ENCODE measurements at regions not wholly inside any gene's neighbourhood (a gene's known extent, or its start where the extent isn't known, plus 50 kb on each side); places are given as distances from the start of the nearest gene placed in this dataset.

DNA sequence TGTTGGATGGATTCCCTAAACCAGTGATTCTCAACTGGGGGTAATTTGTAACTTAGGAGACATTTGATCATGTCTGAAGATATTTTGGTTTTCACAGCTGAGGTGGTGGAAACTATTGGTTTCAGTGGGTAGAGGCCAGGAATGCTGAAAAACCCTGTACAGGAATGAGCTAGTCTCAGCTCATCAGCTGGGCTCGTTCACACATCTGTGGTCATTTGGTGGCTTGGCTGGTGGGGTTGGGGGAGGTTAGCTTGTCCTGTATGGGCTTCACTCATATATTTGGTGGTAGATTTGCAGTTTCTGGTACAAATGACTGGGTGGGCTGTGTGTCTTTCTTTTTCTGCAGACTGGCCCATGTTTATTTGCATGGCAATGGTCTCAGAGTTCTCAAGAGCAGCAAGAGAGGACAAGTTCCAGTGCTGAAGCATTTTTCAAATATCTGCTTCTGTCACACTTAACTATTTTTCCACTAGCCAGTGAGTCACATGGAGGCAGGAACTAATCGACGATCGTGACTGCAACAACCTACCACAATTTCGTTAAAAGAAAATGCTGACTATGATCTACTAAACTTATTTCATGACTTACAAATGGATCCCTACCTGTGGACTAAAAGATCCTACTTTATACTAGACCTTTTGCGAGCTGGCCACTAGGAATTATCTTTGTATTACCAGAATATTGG, 321.7 kb upstream of the PLXNA2 start:
- TF ChIP-seq, protein P1, sequence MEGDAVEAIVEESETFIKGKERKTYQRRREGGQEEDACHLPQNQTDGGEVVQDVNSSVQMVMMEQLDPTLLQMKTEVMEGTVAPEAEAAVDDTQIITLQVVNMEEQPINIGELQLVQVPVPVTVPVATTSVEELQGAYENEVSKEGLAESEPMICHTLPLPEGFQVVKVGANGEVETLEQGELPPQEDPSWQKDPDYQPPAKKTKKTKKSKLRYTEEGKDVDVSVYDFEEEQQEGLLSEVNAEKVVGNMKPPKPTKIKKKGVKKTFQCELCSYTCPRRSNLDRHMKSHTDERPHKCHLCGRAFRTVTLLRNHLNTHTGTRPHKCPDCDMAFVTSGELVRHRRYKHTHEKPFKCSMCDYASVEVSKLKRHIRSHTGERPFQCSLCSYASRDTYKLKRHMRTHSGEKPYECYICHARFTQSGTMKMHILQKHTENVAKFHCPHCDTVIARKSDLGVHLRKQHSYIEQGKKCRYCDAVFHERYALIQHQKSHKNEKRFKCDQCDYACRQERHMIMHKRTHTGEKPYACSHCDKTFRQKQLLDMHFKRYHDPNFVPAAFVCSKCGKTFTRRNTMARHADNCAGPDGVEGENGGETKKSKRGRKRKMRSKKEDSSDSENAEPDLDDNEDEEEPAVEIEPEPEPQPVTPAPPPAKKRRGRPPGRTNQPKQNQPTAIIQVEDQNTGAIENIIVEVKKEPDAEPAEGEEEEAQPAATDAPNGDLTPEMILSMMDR (conservative IDR thresholded peaks at IDR 0.05; ENCODE audit: low read depth, low read length): no peak
- peak; percentile 47 for DNase-seq (ENCODE audit: low read depth)
- H3K4me3 ChIP-seq (ENCODE audit: low read depth, low read length): no peak overlapping the region

DNA sequence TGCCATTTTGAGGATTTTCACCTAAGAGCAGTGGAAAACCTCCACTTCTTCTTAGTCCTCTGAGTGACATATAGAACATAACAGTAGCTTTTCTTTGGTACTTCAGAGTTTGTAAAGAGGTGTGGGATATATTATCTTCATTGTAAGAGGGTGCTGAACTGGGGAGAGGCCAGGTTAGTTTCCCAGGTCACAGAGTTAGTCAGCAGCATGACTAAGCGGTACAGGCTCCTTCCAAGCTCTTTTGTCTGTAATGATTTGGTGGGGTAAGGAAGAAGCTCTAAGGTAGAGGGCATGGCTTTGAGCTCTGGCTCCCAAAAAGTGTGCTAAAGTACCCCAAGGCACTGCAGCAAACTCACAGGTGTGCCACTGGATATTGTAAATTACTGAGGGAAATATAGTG, 325.0 kb upstream of the PLXNA2 start:
- peak; percentile 18 for DNase-seq (ENCODE audit: low read depth)
- no peak overlapping the region for H3K4me3 ChIP-seq (ENCODE audit: low read depth, low read length)
- TF ChIP-seq, protein P1 (conservative IDR thresholded peaks at IDR 0.05; ENCODE audit: low read depth, low read length): no peak

- no peak for DNase-seq (ENCODE audit: low read depth)
- no peak overlapping the region for H3K4me3 ChIP-seq (ENCODE audit: low read depth, low read length)
- TF ChIP-seq, protein P1 (conservative IDR thresholded peaks at IDR 0.05; ENCODE audit: low read depth, low read length): no peak
Observed at GRCh38 chr1:208570362-208570761, 326.2 kb upstream of the PLXNA2 start.

- H3K4me3 ChIP-seq (ENCODE audit: low read depth, low read length): no peak overlapping the region
- TF ChIP-seq, protein P1 (conservative IDR thresholded peaks at IDR 0.05; ENCODE audit: low read depth, low read length): no peak
- DNase-seq (ENCODE audit: low read depth): no peak
Observed at GRCh38 chr1:208576425-208576824, 332.2 kb upstream of the PLXNA2 start.

- TF ChIP-seq, protein P1 (conservative IDR thresholded peaks at IDR 0.05; ENCODE audit: low read depth, low read length): no peak
- no peak overlapping the region for H3K4me3 ChIP-seq (ENCODE audit: low read depth, low read length)
- DNase-seq (ENCODE audit: low read depth): no peak
Observed at GRCh38 chr1:208577381-208577905, 333.3 kb upstream of the PLXNA2 start.

GRCh38 chr1:208581209-208581608, 337.0 kb upstream of the PLXNA2 start:
- no peak for DNase-seq (ENCODE audit: low read depth)
- TF ChIP-seq, protein P1 (conservative IDR thresholded peaks at IDR 0.05; ENCODE audit: low read depth, low read length): no peak
- H3K4me3 ChIP-seq (ENCODE audit: low read depth, low read length): no peak overlapping the region

DNA sequence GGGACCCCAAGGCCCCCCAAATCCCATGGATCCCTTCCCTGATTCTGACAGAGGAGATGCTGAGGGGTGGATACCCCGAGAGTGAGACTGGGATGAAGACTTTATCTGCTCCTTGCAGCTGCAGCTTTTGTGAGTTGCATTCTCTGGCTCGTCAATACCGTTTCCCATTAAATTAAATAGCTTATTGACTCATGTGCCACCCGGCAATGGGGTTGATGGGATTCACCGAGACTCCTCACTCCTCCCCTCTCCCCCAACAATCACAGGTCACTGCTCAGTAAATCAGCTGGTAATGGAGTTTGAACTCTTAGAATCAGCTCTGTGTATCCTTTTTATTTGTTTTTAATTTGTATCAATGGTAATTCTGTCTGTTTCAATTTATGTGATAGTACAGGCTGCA, 337.5 kb upstream of the PLXNA2 start:
- TF ChIP-seq, protein P1 (conservative IDR thresholded peaks at IDR 0.05; ENCODE audit: low read depth, low read length): no peak

More for the DNA sequence above, 337.5 kb upstream of the PLXNA2 start:
- no peak for DNase-seq (ENCODE audit: low read depth)
- no peak overlapping the region for H3K4me3 ChIP-seq (ENCODE audit: low read depth, low read length)
